WTC11 (cell line): ENCODE measurements at regions not wholly inside any gene's neighbourhood (a gene's known extent, or its start where the extent isn't known, plus 50 kb on each side); places are given as distances from the start of the nearest gene placed in this dataset.
"Not testable (repeated sequence)": the region's sequence is repeated elsewhere in the genome, so short reads cannot be mapped to it uniquely, and the experiment has no call there.

Experiments used
- ATAC-seq: fragments of 200-7000 bp; cut with Tn5 transposase; 2 replicates; pipeline ENCODE4 v1.10.0; 2021; ENCODE audit warnings: mild to moderate bottlenecking, moderate library complexity
- CTCF ChIA-PET: fragments of 300-600 bp; sonication (Branson Sonifier 250); formaldehyde crosslinking; loops from one replicate; lab custom pipeline; 2021; ENCODE audit warnings: antibody characterized with exemption; lab: Charles Lee
- POLR2A ChIA-PET: fragments of 350-600 bp; sonication (Branson Sonifier 250); formaldehyde crosslinking; loops from one replicate; lab custom pipeline; 2021; ENCODE audit warnings: antibody characterized with exemption; lab: Charles Lee
- DNase-seq: peaks from one replicate; pipeline ENCODE4 v3.0.0; 2021; ENCODE audit warnings: low spot score
- H3K27ac Mint-ChIP-seq: 2 replicates; pipeline ENCODE4 v1.8.0; 2021; ENCODE audit warnings: mixed read lengths
- H3K27me3 Mint-ChIP-seq: 2 replicates; pipeline ENCODE4 v1.8.0; 2021; ENCODE audit warnings: low read depth, mild to moderate bottlenecking, moderate library complexity, mixed read lengths
- H3K36me3 Mint-ChIP-seq: 2 replicates; pipeline ENCODE4 v1.8.0; 2021; ENCODE audit warnings: mixed read lengths
- H3K4me1 Mint-ChIP-seq: 2 replicates; pipeline ENCODE4 v1.8.0; 2022; ENCODE audit warnings: mixed read lengths
- H3K4me3 Mint-ChIP-seq: 2 replicates; pipeline ENCODE4 v1.8.0; 2021; ENCODE audit warnings: mild to moderate bottlenecking, moderate library complexity, mixed read lengths
- H3K9me3 Mint-ChIP-seq: 2 replicates; pipeline ENCODE4 v1.8.0; 2021; ENCODE audit warnings: mixed read lengths
- AFF4 ChIP-seq: sonication (generic); formaldehyde crosslinking; IDR thresholded peaks from 2 replicates; pipeline ENCODE4 v1.8.1; 2023; ENCODE audit warnings: mild to moderate bottlenecking, missing genetic modification reagents, borderline replicate concordance
- ATF1 ChIP-seq: sonication (generic); formaldehyde crosslinking; IDR thresholded peaks from 2 replicates; pipeline ENCODE4 v1.8.1; 2023; ENCODE audit warnings: mild to moderate bottlenecking, moderate library complexity, missing genetic modification reagents
- ETV6 ChIP-seq: sonication (generic); formaldehyde crosslinking; IDR thresholded peaks from 2 replicates; pipeline ENCODE4 v1.8.1; 2022; ENCODE audit warnings: mild to moderate bottlenecking, missing genetic modification reagents
- FOXP1 ChIP-seq: sonication (generic); formaldehyde crosslinking; IDR thresholded peaks from 2 replicates; pipeline ENCODE4 v1.8.0; 2022; ENCODE audit warnings: missing genetic modification reagents, mild to moderate bottlenecking, moderate library complexity, borderline replicate concordance
- GTF2I ChIP-seq: fragments of 250-450 bp; sonication (Bioruptor Pico); conservative IDR thresholded peaks from 2 replicates; pipeline ENCODE4 v1.4.0; 2021; ENCODE audit warnings: mild to moderate bottlenecking
- HMGA2 ChIP-seq: fragments of 250-450 bp; sonication (Bioruptor Pico); IDR thresholded peaks from 2 replicates; pipeline ENCODE4 v1.4.0; 2021; ENCODE audit warnings: mild to moderate bottlenecking, moderate library complexity
- IRF2 ChIP-seq: sonication (generic); formaldehyde crosslinking; IDR thresholded peaks from 2 replicates; pipeline ENCODE4 v1.8.0; 2022; ENCODE audit warnings: low read depth, missing genetic modification reagents, borderline replicate concordance
- MXD4 ChIP-seq: fragments of 250-450 bp; sonication (Bioruptor Pico); IDR thresholded peaks from 2 replicates; pipeline ENCODE4 v1.8.0; 2021; ENCODE audit warnings: mild to moderate bottlenecking, moderate library complexity, borderline replicate concordance
- NFE2L1 ChIP-seq: sonication (generic); formaldehyde crosslinking; IDR thresholded peaks from 2 replicates; pipeline ENCODE4 v1.8.1; 2023; ENCODE audit warnings: missing genetic modification reagents
- NFYB ChIP-seq: sonication (generic); formaldehyde crosslinking; conservative IDR thresholded peaks from 2 replicates; pipeline ENCODE4 v1.8.0; 2022; ENCODE audit warnings: low read depth, missing genetic modification reagents
- SMAD4 ChIP-seq: sonication (generic); formaldehyde crosslinking; IDR thresholded peaks from 2 replicates; pipeline ENCODE4 v1.8.0; 2022; ENCODE audit warnings: mild to moderate bottlenecking, missing genetic modification reagents
- TEAD1 ChIP-seq: sonication (generic); formaldehyde crosslinking; IDR thresholded peaks from 2 replicates; pipeline ENCODE4 v1.8.0; 2022; ENCODE audit warnings: mild to moderate bottlenecking, missing genetic modification reagents
- TEAD4 ChIP-seq: sonication (generic); formaldehyde crosslinking; IDR thresholded peaks from 2 replicates; pipeline ENCODE4 v1.8.0; 2022; ENCODE audit warnings: mild to moderate bottlenecking, missing genetic modification reagents
- ZBTB43 ChIP-seq: sonication (generic); formaldehyde crosslinking; IDR thresholded peaks from 2 replicates; pipeline ENCODE4 v1.8.1; 2023; ENCODE audit warnings: mild to moderate bottlenecking, missing genetic modification reagents
- ZMAT4 ChIP-seq: fragments of 250-450 bp; sonication (Bioruptor Pico); IDR thresholded peaks from 2 replicates; pipeline ENCODE4 v1.9.0; 2021; ENCODE audit warnings: mild to moderate bottlenecking
- ZNF121 ChIP-seq: sonication (generic); formaldehyde crosslinking; IDR thresholded peaks from 2 replicates; pipeline ENCODE4 v1.8.0; 2023; ENCODE audit warnings: missing genetic modification reagents
- ZNF396 ChIP-seq: fragments of 250-450 bp; sonication (Bioruptor Pico); IDR thresholded peaks from 2 replicates; pipeline ENCODE4 v1.8.0; 2021; ENCODE audit warnings: mild to moderate bottlenecking, moderate library complexity, borderline replicate concordance
- TF ChIP-seq, protein P1 (sequence below): sonication (generic); formaldehyde crosslinking; IDR thresholded peaks from 2 replicates; pipeline ENCODE4 v1.8.1; 2022; ENCODE audit warnings: mild to moderate bottlenecking, moderate library complexity, missing genetic modification reagents
- TF ChIP-seq, protein P2 (sequence below): sonication (generic); formaldehyde crosslinking; IDR thresholded peaks from 2 replicates; pipeline ENCODE4 v1.8.1; 2023; ENCODE audit warnings: mild to moderate bottlenecking, missing genetic modification reagents, moderate library complexity
- TF ChIP-seq, protein P3 (sequence below): sonication (generic); formaldehyde crosslinking; IDR thresholded peaks from 2 replicates; pipeline ENCODE4 v1.8.1; 2023; ENCODE audit warnings: mild to moderate bottlenecking, missing genetic modification reagents
- TF ChIP-seq, protein P4 (sequence below): sonication (generic); formaldehyde crosslinking; IDR thresholded peaks from 2 replicates; pipeline ENCODE4 v1.8.1; 2022; ENCODE audit warnings: mild to moderate bottlenecking, missing genetic modification reagents, moderate library complexity, borderline replicate concordance

GRCh38 chr17:13096291-13096690 lies 78.5 kb upstream of the ELAC2 start:
- ATAC-seq, result no peak
- ChIA-PET CTCF (interaction anchor here (1.3 kb wide), 1 partner anchor 18 kb away, joined by 5 read pairs; no protein-coding TSS in a partner anchor), POLR2A (no interaction called here)
- DNase-seq, result no peak
- H3K36me3 Mint-ChIP-seq, result no peaks in the 10 kb centered on the region
- H3K4me1 Mint-ChIP-seq, result peaks cover 12% of the 10 kb centered on the region
- no peak overlapping the region for H3K4me3 Mint-ChIP-seq
- H3K27ac Mint-ChIP-seq, result no peak overlapping the region
- peaks cover 3% of the 10 kb centered on the region; the same call in 1 of the 2 replicates for H3K9me3 Mint-ChIP-seq
- H3K27me3 Mint-ChIP-seq, result peaks cover 28% of the 10 kb centered on the region
- TF ChIP-seq IRF2 (CRISPR knock-in tag), result no peak

- CTCF ChIA-PET, ATAC-seq, H3K4me1 Mint-ChIP-seq, H3K36me3 Mint-ChIP-seq, H3K27ac Mint-ChIP-seq, H3K9me3 Mint-ChIP-seq, H3K4me3 Mint-ChIP-seq, DNase-seq, POLR2A ChIA-PET: not testable (repeated sequence)
- peaks cover 23% of the 10 kb centered on the region for H3K27me3 Mint-ChIP-seq
Observed at GRCh38 chr17:13092010-13092409, 74.2 kb upstream of the ELAC2 start.

GRCh38 chr17:13088666-13089065 lies 70.8 kb upstream of the ELAC2 start:
- POLR2A ChIA-PET, result no interaction called here
- DNase-seq (no peak), ATAC-seq (no peak)
- H3K4me1 Mint-ChIP-seq, result peaks cover 3% of the 10 kb centered on the region
- no peak for TF ChIP-seq NFE2L1 (CRISPR knock-in tag)
- no peak for TF ChIP-seq GTF2I (CRISPR knock-in tag)
- TF ChIP-seq ZBTB43 (CRISPR knock-in tag), result no peak
- TF ChIP-seq ATF1, result no peak
- TF ChIP-seq FOXP1, result no peak
- TF ChIP-seq ZNF121 (CRISPR knock-in tag), result no peak
- TF ChIP-seq, protein P1, sequence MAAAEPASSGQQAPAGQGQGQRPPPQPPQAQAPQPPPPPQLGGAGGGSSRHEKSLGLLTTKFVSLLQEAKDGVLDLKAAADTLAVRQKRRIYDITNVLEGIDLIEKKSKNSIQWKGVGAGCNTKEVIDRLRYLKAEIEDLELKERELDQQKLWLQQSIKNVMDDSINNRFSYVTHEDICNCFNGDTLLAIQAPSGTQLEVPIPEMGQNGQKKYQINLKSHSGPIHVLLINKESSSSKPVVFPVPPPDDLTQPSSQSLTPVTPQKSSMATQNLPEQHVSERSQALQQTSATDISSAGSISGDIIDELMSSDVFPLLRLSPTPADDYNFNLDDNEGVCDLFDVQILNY (CRISPR knock-in tag), result no peak
- TF ChIP-seq MXD4 (CRISPR knock-in tag), result no peak
- no peak for TF ChIP-seq NFYB
- TF ChIP-seq, protein P2, sequence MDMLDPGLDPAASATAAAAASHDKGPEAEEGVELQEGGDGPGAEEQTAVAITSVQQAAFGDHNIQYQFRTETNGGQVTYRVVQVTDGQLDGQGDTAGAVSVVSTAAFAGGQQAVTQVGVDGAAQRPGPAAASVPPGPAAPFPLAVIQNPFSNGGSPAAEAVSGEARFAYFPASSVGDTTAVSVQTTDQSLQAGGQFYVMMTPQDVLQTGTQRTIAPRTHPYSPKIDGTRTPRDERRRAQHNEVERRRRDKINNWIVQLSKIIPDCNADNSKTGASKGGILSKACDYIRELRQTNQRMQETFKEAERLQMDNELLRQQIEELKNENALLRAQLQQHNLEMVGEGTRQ (CRISPR knock-in tag), result no peak
- TF ChIP-seq ZNF396 (CRISPR knock-in tag), result no peak
- TF ChIP-seq, protein P3, sequence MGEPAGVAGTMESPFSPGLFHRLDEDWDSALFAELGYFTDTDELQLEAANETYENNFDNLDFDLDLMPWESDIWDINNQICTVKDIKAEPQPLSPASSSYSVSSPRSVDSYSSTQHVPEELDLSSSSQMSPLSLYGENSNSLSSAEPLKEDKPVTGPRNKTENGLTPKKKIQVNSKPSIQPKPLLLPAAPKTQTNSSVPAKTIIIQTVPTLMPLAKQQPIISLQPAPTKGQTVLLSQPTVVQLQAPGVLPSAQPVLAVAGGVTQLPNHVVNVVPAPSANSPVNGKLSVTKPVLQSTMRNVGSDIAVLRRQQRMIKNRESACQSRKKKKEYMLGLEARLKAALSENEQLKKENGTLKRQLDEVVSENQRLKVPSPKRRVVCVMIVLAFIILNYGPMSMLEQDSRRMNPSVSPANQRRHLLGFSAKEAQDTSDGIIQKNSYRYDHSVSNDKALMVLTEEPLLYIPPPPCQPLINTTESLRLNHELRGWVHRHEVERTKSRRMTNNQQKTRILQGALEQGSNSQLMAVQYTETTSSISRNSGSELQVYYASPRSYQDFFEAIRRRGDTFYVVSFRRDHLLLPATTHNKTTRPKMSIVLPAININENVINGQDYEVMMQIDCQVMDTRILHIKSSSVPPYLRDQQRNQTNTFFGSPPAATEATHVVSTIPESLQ (CRISPR knock-in tag), result no peak
- TF ChIP-seq TEAD1, result no peak
- TF ChIP-seq AFF4 (CRISPR knock-in tag), result no peak
- no peak for TF ChIP-seq SMAD4 (CRISPR knock-in tag)
- TF ChIP-seq ETV6 (CRISPR knock-in tag), result no peak
- TF ChIP-seq ZMAT4 (CRISPR knock-in tag), result no peak
- no peak for TF ChIP-seq TEAD4 (CRISPR knock-in tag)
- TF ChIP-seq, protein P4, sequence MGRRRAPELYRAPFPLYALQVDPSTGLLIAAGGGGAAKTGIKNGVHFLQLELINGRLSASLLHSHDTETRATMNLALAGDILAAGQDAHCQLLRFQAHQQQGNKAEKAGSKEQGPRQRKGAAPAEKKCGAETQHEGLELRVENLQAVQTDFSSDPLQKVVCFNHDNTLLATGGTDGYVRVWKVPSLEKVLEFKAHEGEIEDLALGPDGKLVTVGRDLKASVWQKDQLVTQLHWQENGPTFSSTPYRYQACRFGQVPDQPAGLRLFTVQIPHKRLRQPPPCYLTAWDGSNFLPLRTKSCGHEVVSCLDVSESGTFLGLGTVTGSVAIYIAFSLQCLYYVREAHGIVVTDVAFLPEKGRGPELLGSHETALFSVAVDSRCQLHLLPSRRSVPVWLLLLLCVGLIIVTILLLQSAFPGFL (CRISPR knock-in tag), result no peak
- TF ChIP-seq HMGA2 (CRISPR knock-in tag), result no peak
- H3K36me3 Mint-ChIP-seq, result no peaks in the 10 kb centered on the region
- CTCF ChIA-PET, result no interaction called here
- no peak overlapping the region for H3K27ac Mint-ChIP-seq
- H3K9me3 Mint-ChIP-seq, result no peaks in the 10 kb centered on the region
- H3K4me3 Mint-ChIP-seq, result no peak overlapping the region
- no peaks in the 10 kb centered on the region for H3K27me3 Mint-ChIP-seq
